SH-SY5Y (cell line): ENCODE measurements at regions not wholly inside any gene's neighbourhood (a gene's known extent, or its start where the extent isn't known, plus 50 kb on each side); places are given as distances from the start of the nearest gene placed in this dataset.

ENCODE experiments used
- GATA2 ChIP-seq: IDR thresholded peaks from 2 replicates; pipeline ENCODE4 v1.6.1; 2011; ENCODE audit warnings: mild to moderate bottlenecking, low read depth, low read length
- GATA3 ChIP-seq: IDR thresholded peaks from 2 replicates; pipeline ENCODE4 v1.6.1; 2011; ENCODE audit warnings: low read depth, mild to moderate bottlenecking, low read length, moderate library complexity

DNA sequence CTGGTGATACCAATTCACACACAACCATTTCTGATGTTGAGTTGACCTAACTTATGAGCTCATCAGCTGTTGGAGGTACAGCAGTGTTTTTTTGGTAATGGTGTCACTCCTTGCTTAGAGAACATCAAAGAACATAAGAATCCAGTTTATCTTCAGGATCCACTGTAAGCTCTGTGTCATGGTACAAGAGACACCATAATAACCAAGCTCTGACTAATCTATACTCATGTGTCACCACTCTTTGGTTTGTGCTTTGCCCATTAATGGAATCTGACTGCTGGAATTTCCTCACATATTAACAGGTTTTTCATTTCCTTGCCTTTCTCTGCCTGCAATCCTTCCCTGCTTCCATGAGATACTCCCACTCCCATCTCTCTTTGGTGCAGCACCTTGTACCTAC is 735.1 kb upstream of the LCORL start:
- TF ChIP-seq GATA3 = no peak
- no peak for TF ChIP-seq GATA2
